Right lobe of liver (tissue), 4 donors: ENCODE measurements at regions not wholly inside any gene's neighbourhood (a gene's known extent, or its start where the extent isn't known, plus 50 kb on each side); places are given as distances from the start of the nearest gene placed in this dataset.

ENCODE experiments used
- POLR2A ChIP-seq: fragments of 450-650 bp; IDR thresholded peaks from one replicate; pipeline ENCODE4 v1.6.1; 2017; ENCODE audit warnings: antibody characterized with exemption, mild to moderate bottlenecking
- TF ChIP-seq, protein P1 (sequence below), 4 donors: fragments of 200-600 bp in 3 of 4; fragments of 450-650 bp in 1 of 4; IDR thresholded peaks; one replicate each; pipeline versions ENCODE4 v1.5.1 to v1.8.0; 2016 to 2022; ENCODE audit warnings: antibody characterized with exemption in 4 of 4, mild to moderate bottlenecking in 2 of 4
- donor health status: DM: no; HTN: no; CAD: no.
- donor health status: DM: no; HTN: no; CAD: no.
- donor health status: DM: no; HTN: yes; CAD: no.

DNA sequence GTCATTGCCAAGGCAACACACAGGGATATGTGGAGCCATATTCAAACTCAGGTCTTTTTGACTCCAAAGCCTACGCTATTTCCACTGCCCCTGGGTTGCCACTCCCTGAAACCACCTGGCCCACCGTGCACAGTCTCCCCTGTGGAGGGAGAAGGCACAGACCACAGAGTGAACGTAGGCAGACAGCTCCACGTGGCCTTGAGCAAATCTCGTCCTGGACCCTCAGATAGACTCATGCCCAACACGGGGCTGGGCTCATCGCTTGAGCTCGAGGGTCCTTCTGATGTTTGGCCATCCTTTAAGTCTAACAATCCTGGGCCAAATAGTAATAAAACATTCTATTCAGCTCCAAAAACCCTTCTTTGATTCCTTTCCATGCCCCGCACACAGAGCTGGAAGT is 72.0 kb downstream of the CPN2 start:
- TF ChIP-seq, protein P1, sequence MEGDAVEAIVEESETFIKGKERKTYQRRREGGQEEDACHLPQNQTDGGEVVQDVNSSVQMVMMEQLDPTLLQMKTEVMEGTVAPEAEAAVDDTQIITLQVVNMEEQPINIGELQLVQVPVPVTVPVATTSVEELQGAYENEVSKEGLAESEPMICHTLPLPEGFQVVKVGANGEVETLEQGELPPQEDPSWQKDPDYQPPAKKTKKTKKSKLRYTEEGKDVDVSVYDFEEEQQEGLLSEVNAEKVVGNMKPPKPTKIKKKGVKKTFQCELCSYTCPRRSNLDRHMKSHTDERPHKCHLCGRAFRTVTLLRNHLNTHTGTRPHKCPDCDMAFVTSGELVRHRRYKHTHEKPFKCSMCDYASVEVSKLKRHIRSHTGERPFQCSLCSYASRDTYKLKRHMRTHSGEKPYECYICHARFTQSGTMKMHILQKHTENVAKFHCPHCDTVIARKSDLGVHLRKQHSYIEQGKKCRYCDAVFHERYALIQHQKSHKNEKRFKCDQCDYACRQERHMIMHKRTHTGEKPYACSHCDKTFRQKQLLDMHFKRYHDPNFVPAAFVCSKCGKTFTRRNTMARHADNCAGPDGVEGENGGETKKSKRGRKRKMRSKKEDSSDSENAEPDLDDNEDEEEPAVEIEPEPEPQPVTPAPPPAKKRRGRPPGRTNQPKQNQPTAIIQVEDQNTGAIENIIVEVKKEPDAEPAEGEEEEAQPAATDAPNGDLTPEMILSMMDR (IDR thresholded peaks at IDR 0.05): no peak
- no peak for TF ChIP-seq POLR2A
